ENCODE measurements at regions not wholly inside any gene's neighbourhood (a gene's known extent, or its start where the extent isn't known, plus 50 kb on each side); places are given as distances from the start of the nearest gene placed in this dataset.

DNA sequence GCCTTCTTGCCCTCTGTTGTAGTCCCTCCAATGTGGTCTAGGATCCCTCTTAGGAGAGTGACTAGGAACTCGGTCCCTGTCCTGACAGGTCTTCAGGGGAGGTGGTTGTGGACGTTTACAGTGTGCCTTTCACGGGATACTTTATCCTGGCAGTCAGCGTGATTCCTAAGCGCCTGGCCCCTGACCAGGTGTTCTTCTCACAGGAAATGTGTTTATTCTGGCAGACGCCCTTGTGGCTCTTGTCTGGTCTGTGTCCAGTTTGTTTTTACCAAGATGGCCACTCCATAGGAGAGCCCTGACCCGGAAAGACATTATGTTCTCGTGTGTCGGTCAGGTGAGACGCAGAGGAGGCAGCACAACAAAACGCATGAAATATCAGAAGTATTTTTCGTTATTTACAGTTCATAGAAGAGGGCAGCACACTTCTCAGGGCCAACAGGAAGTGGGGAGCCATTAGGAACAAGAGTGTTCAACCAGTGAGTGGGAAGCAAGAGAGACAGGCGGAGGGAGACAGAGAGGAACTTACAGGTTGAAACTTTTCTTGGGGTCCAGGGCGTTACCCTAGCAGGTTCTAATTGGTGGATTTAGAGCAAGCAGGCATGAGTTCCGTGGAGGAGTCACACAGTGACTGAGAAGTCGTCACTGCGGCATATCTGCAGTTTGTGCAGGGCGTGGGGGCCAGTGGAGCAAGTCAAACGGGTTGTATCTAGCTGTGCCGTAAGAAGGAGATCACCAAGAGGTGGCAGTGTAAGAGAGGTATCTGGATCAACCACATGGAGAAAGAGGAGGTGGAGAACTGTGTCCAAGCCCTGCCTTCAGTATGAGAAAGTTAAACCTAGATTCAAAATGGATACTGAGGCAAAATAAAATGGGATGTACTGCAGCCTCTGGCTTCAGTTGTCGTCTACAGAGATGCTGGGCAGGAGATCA is 412.9 kb downstream of the ZSWIM6 start:
- peaks cover 0 to 17% of the 10 kb centered on the region in 2 donors for H3K9me3 Mint-ChIP-seq

DNA sequence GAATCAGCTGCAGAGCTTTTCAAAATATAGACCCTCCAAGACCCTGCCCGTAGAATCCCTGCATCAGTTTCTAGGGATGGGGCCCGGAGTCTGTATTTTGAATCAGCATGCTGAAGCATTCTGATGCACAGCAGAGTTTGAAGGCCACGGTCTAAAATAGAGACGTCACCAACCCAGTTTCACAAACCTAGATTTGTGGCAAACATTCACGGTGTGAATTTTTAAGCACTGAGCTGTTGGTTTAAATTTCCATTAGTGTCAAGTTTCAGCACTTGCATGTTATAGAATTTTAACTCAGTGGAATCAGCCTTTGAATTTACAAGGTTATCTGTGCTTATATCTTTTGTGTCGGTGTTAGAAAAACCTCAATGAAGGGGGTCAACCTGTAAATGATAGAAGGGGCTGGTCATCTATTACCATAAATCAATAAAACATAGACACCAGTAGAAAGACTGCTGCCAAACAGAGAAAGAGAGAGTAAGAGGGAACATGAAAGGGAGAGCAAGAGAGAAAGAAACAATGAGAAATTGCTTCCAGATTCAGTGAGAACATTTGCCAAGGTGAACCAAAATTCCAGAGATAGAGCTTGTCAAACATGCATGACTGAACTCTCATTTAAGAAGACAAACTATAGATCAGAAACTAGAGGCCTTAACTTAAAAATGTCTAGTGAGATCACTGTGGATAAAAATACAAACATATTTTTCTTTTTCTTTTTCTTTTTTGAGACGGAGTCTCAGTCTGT is 414.9 kb downstream of the ZSWIM6 start:
- H3K36me3 Mint-ChIP-seq, result no peaks in the 10 kb centered on the region
- intact Hi-C loops (cut with micrococcal nuclease), result no loop called here
- DNase-seq (no peak), ATAC-seq (no peak)
- no peak overlapping the region for H3K4me3 Mint-ChIP-seq
- no peaks in the 10 kb centered on the region for H3K27me3 ChIP-seq (ENCODE audit: control insufficient read depth, insufficient read depth, low read length)
- H3K27ac ChIP-seq (ENCODE audit: low read length), result no peak overlapping the region
- no peaks in the 10 kb centered on the region for H3K4me1 Mint-ChIP-seq
- no peak overlapping the region for H3K27ac Mint-ChIP-seq
- H3K27me3 Mint-ChIP-seq (ENCODE audit: low read depth in 2 of 2), result no peaks in the 10 kb centered on the region
- H3K9me3 ChIP-seq (ENCODE audit: control insufficient read depth, insufficient read depth, low read length), result no peaks in the 10 kb centered on the region
- H3K36me3 ChIP-seq (ENCODE audit: control insufficient read depth, insufficient read depth, low read length), result no peaks in the 10 kb centered on the region
- WGBS (ENCODE audit: insufficient coverage), result 94% methylated on average over 6 of the region's 7 CpGs
- H3K9me3 Mint-ChIP-seq, result peaks cover 0 to 17% of the 10 kb centered on the region in 2 donors
- no peaks in the 10 kb centered on the region for H3K4me1 ChIP-seq (ENCODE audit: control insufficient read depth, insufficient read depth, low read length)
- TF ChIP-seq, protein P1, sequence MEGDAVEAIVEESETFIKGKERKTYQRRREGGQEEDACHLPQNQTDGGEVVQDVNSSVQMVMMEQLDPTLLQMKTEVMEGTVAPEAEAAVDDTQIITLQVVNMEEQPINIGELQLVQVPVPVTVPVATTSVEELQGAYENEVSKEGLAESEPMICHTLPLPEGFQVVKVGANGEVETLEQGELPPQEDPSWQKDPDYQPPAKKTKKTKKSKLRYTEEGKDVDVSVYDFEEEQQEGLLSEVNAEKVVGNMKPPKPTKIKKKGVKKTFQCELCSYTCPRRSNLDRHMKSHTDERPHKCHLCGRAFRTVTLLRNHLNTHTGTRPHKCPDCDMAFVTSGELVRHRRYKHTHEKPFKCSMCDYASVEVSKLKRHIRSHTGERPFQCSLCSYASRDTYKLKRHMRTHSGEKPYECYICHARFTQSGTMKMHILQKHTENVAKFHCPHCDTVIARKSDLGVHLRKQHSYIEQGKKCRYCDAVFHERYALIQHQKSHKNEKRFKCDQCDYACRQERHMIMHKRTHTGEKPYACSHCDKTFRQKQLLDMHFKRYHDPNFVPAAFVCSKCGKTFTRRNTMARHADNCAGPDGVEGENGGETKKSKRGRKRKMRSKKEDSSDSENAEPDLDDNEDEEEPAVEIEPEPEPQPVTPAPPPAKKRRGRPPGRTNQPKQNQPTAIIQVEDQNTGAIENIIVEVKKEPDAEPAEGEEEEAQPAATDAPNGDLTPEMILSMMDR (IDR thresholded peaks at IDR 0.05), result no peak
- H3K4me3 ChIP-seq (ENCODE audit: low read length), result no peak overlapping the region

More for the DNA sequence above, 412.9 kb downstream of the ZSWIM6 start:
- 87% methylated on average over 21 of the region's 21 CpGs for WGBS (ENCODE audit: insufficient coverage)
- Histone ChIP-seq H3K4me3 (ENCODE audit: low read length) (no peak overlapping the region), H3K9me3 (ENCODE audit: control insufficient read depth, insufficient read depth, low read length) (no peaks in the 10 kb centered on the region), H3K36me3 (ENCODE audit: control insufficient read depth, insufficient read depth, low read length) (no peaks in the 10 kb centered on the region), H3K4me1 (ENCODE audit: control insufficient read depth, insufficient read depth, low read length) (no peaks in the 10 kb centered on the region), H3K27ac (ENCODE audit: low read length) (no peak overlapping the region), H3K27me3 (ENCODE audit: control insufficient read depth, insufficient read depth, low read length) (no peaks in the 10 kb centered on the region)
- no peak overlapping the region for H3K4me3 Mint-ChIP-seq
- no peaks in the 10 kb centered on the region for H3K27me3 Mint-ChIP-seq (ENCODE audit: low read depth in 2 of 2)
- TF ChIP-seq, protein P1 (IDR thresholded peaks at IDR 0.05), result no peak
- no peaks in the 10 kb centered on the region for H3K36me3 Mint-ChIP-seq
- DNase-seq (no peak), ATAC-seq (no peak)
- H3K27ac Mint-ChIP-seq, result no peak overlapping the region
- intact Hi-C loops (cut with micrococcal nuclease), result no loop called here
- H3K4me1 Mint-ChIP-seq, result no peaks in the 10 kb centered on the region

DNA sequence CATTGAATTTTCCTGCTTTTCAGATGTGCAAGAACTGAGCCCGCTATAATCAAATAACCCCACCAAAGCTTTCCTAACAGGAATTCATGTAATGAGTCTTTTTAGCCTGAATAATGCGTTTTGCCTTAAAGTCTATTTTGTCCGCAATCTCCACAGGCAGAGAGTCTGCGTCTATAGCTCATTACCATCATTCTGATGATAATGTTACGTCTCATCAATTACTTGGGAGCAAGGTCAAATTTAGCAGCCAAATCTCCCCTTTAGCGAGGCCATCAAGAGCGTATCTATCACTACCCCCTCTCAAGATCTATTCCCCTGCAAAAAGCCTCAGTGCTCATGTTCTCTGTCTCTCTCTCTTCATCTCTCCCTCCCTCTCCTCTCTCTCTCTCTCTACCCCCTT is 416.1 kb downstream of the ZSWIM6 start:
- Mint-ChIP-seq H3K4me3 (no peak overlapping the region), H3K27me3 (ENCODE audit: low read depth in 2 of 2) (no peaks in the 10 kb centered on the region), H3K27ac (no peak overlapping the region), H3K36me3 (no peaks in the 10 kb centered on the region), H3K9me3 (peaks cover 0 to 19% of the 10 kb centered on the region in 2 donors), H3K4me1 (no peaks in the 10 kb centered on the region)
- H3K27ac ChIP-seq (ENCODE audit: low read length), result no peak overlapping the region
- H3K9me3 ChIP-seq (ENCODE audit: control insufficient read depth, insufficient read depth, low read length), result no peaks in the 10 kb centered on the region
- ATAC-seq, result no peak
- no peaks in the 10 kb centered on the region for H3K36me3 ChIP-seq (ENCODE audit: control insufficient read depth, insufficient read depth, low read length)
- no peaks in the 10 kb centered on the region for H3K4me1 ChIP-seq (ENCODE audit: control insufficient read depth, insufficient read depth, low read length)
- no peaks in the 10 kb centered on the region for H3K27me3 ChIP-seq (ENCODE audit: control insufficient read depth, insufficient read depth, low read length)
- 92% methylated on average over 7 of the region's 7 CpGs for WGBS (ENCODE audit: insufficient coverage)
- TF ChIP-seq, protein P1 (IDR thresholded peaks at IDR 0.05), result no peak
- no peak overlapping the region for H3K4me3 ChIP-seq (ENCODE audit: low read length)
- intact Hi-C loops (cut with micrococcal nuclease), result no loop called here
- DNase-seq, result no peak

All from natural killer cell (primary cell).